ENCODE measurements at regions not wholly inside any gene's neighbourhood (a gene's known extent, or its start where the extent isn't known, plus 50 kb on each side); places are given as distances from the start of the nearest gene placed in this dataset.

- FAIRE-seq (no peak), DNase-seq (no peak)
- H3K27ac ChIP-seq (ENCODE audit: low read depth in 1 of 3, low read length in 2 of 3), result no peak overlapping the region
- no peaks in the 10 kb centered on the region for H3K27me3 ChIP-seq (ENCODE audit: control insufficient read depth in 3 of 3, insufficient read depth in 3 of 3, low read length in 3 of 3)
- H3K4me1 ChIP-seq (ENCODE audit: control insufficient read depth in 3 of 3, insufficient read depth in 2 of 3, low read depth in 1 of 3, low read length in 2 of 3), result no peaks in the 10 kb centered on the region
- no peak overlapping the region for H3K4me3 ChIP-seq (ENCODE audit: low read depth in 1 of 3, low read length in 3 of 3)
- H3K36me3 ChIP-seq (ENCODE audit: control insufficient read depth in 3 of 3, insufficient read depth in 2 of 3, low read depth in 1 of 3, low read length in 3 of 3), result no peaks in the 10 kb centered on the region
- 90 to 97% (median 94%) methylated on average over 2 of the region's 2 CpGs for WGBS, 3 donors
- H3K9me3 ChIP-seq (ENCODE audit: control insufficient read depth in 2 of 2, insufficient read depth in 1 of 2, low read depth in 1 of 2, low read length in 1 of 2), result peaks cover 0 to 35% of the 10 kb centered on the region in 2 donors
Measured at GRCh38 chr1:106189780-106190179, 866.7 kb upstream of the PRMT6 start.

GRCh38 chr1:106194206-106194605 lies 862.3 kb upstream of the PRMT6 start:
- H3K9me3 ChIP-seq (ENCODE audit: control insufficient read depth in 2 of 2, insufficient read depth in 1 of 2, low read depth in 1 of 2, low read length in 1 of 2), result peaks cover 0 to 33% of the 10 kb centered on the region in 2 donors
- H3K36me3 ChIP-seq (ENCODE audit: control insufficient read depth in 3 of 3, insufficient read depth in 2 of 3, low read depth in 1 of 3, low read length in 3 of 3), result no peaks in the 10 kb centered on the region
- no peaks in the 10 kb centered on the region for H3K4me1 ChIP-seq (ENCODE audit: control insufficient read depth in 3 of 3, insufficient read depth in 2 of 3, low read depth in 1 of 3, low read length in 2 of 3)
- FAIRE-seq (no peak), DNase-seq (no peak)
- H3K27me3 ChIP-seq (ENCODE audit: control insufficient read depth in 3 of 3, insufficient read depth in 3 of 3, low read length in 3 of 3), result no peaks in the 10 kb centered on the region
- no peak overlapping the region for H3K4me3 ChIP-seq (ENCODE audit: low read depth in 1 of 3, low read length in 3 of 3)
- H3K27ac ChIP-seq (ENCODE audit: low read depth in 1 of 3, low read length in 2 of 3), result no peak overlapping the region

GRCh38 chr1:106200711-106201110 lies 855.8 kb upstream of the PRMT6 start:
- whole genome bisulfite sequencing, 3 donors, result 85 to 93% (median 90%) methylated on average over 3 of the region's 3 CpGs
- no peak for FAIRE-seq
- no peak overlapping the region for H3K4me3 ChIP-seq (ENCODE audit: low read depth in 1 of 3, low read length in 3 of 3)

GRCh38 chr1:106207185-106207584 lies 849.3 kb upstream of the PRMT6 start:
- no peaks in the 10 kb centered on the region for H3K9me3 ChIP-seq (ENCODE audit: control insufficient read depth in 2 of 2, insufficient read depth in 1 of 2, low read depth in 1 of 2, low read length in 1 of 2)
- DNase-seq (no peak), FAIRE-seq (no peak)
- no peak overlapping the region for H3K4me3 ChIP-seq (ENCODE audit: low read depth in 1 of 3, low read length in 3 of 3)
- no peaks in the 10 kb centered on the region for H3K4me1 ChIP-seq (ENCODE audit: control insufficient read depth in 3 of 3, insufficient read depth in 2 of 3, low read depth in 1 of 3, low read length in 2 of 3)
- no peak overlapping the region for H3K27ac ChIP-seq (ENCODE audit: low read depth in 1 of 3, low read length in 2 of 3)
- no peaks in the 10 kb centered on the region for H3K36me3 ChIP-seq (ENCODE audit: control insufficient read depth in 3 of 3, insufficient read depth in 2 of 3, low read depth in 1 of 3, low read length in 3 of 3)
- 76 to 80% (median 80%) methylated on average over 1 of the region's 1 CpG for WGBS, 3 donors
- H3K27me3 ChIP-seq (ENCODE audit: control insufficient read depth in 3 of 3, insufficient read depth in 3 of 3, low read length in 3 of 3), result no peaks in the 10 kb centered on the region

More at GRCh38 chr1:106200711-106201110, 855.8 kb upstream of the PRMT6 start:
- no peaks in the 10 kb centered on the region for H3K9me3 ChIP-seq (ENCODE audit: control insufficient read depth in 2 of 2, insufficient read depth in 1 of 2, low read depth in 1 of 2, low read length in 1 of 2)
- no peak for DNase-seq
- H3K27ac ChIP-seq (ENCODE audit: low read depth in 1 of 3, low read length in 2 of 3), result no peak overlapping the region
- no peaks in the 10 kb centered on the region for H3K4me1 ChIP-seq (ENCODE audit: control insufficient read depth in 3 of 3, insufficient read depth in 2 of 3, low read depth in 1 of 3, low read length in 2 of 3)
- no peaks in the 10 kb centered on the region for H3K36me3 ChIP-seq (ENCODE audit: control insufficient read depth in 3 of 3, insufficient read depth in 2 of 3, low read depth in 1 of 3, low read length in 3 of 3)
- no peaks in the 10 kb centered on the region for H3K27me3 ChIP-seq (ENCODE audit: control insufficient read depth in 3 of 3, insufficient read depth in 3 of 3, low read length in 3 of 3)

- Histone ChIP-seq H3K4me1 (ENCODE audit: control insufficient read depth in 3 of 3, insufficient read depth in 2 of 3, low read depth in 1 of 3, low read length in 2 of 3) (no peaks in the 10 kb centered on the region), H3K4me3 (ENCODE audit: low read depth in 1 of 3, low read length in 3 of 3) (no peak overlapping the region), H3K27me3 (ENCODE audit: control insufficient read depth in 3 of 3, insufficient read depth in 3 of 3, low read length in 3 of 3) (no peaks in the 10 kb centered on the region), H3K36me3 (ENCODE audit: control insufficient read depth in 3 of 3, insufficient read depth in 2 of 3, low read depth in 1 of 3, low read length in 3 of 3) (no peaks in the 10 kb centered on the region), H3K9me3 (ENCODE audit: control insufficient read depth in 2 of 2, insufficient read depth in 1 of 2, low read depth in 1 of 2, low read length in 1 of 2) (no peaks in the 10 kb centered on the region), H3K27ac (ENCODE audit: low read depth in 1 of 3, low read length in 2 of 3) (no peak overlapping the region)
- 53 to 59% (median 58%) methylated on average over 2 of the region's 2 CpGs for WGBS, 3 donors
- FAIRE-seq, result no peak
- DNase-seq, result no peak
Measured at GRCh38 chr1:106217765-106218164, 838.7 kb upstream of the PRMT6 start.

- FAIRE-seq, result no peak
- 76 to 90% (median 78%) methylated on average over 4 of the region's 4 CpGs for WGBS, 3 donors
- Histone ChIP-seq H3K9me3 (ENCODE audit: control insufficient read depth in 2 of 2, insufficient read depth in 1 of 2, low read depth in 1 of 2, low read length in 1 of 2) (no peaks in the 10 kb centered on the region), H3K4me1 (ENCODE audit: control insufficient read depth in 3 of 3, insufficient read depth in 2 of 3, low read depth in 1 of 3, low read length in 2 of 3) (no peaks in the 10 kb centered on the region), H3K4me3 (ENCODE audit: low read depth in 1 of 3, low read length in 3 of 3) (no peak overlapping the region), H3K36me3 (ENCODE audit: control insufficient read depth in 3 of 3, insufficient read depth in 2 of 3, low read depth in 1 of 3, low read length in 3 of 3) (no peaks in the 10 kb centered on the region), H3K27ac (ENCODE audit: low read depth in 1 of 3, low read length in 2 of 3) (no peak overlapping the region), H3K27me3 (ENCODE audit: control insufficient read depth in 3 of 3, insufficient read depth in 3 of 3, low read length in 3 of 3) (no peaks in the 10 kb centered on the region)
- DNase-seq, result no peak
Measured at GRCh38 chr1:106222403-106222802, 834.1 kb upstream of the PRMT6 start.

- H3K27ac ChIP-seq (ENCODE audit: low read depth in 1 of 3, low read length in 2 of 3), result no peak overlapping the region
- DNase-seq (no peak), FAIRE-seq (no peak)
- H3K9me3 ChIP-seq (ENCODE audit: control insufficient read depth in 2 of 2, insufficient read depth in 1 of 2, low read depth in 1 of 2, low read length in 1 of 2), result no peaks in the 10 kb centered on the region
- no peaks in the 10 kb centered on the region for H3K4me1 ChIP-seq (ENCODE audit: control insufficient read depth in 3 of 3, insufficient read depth in 2 of 3, low read depth in 1 of 3, low read length in 2 of 3)
- WGBS, 3 donors, result 81 to 93% (median 84%) methylated on average over 1 of the region's 1 CpG
- no peaks in the 10 kb centered on the region for H3K27me3 ChIP-seq (ENCODE audit: control insufficient read depth in 3 of 3, insufficient read depth in 3 of 3, low read length in 3 of 3)
- no peaks in the 10 kb centered on the region for H3K36me3 ChIP-seq (ENCODE audit: control insufficient read depth in 3 of 3, insufficient read depth in 2 of 3, low read depth in 1 of 3, low read length in 3 of 3)
- no peak overlapping the region for H3K4me3 ChIP-seq (ENCODE audit: low read depth in 1 of 3, low read length in 3 of 3)
Measured at GRCh38 chr1:106223213-106223612, 833.3 kb upstream of the PRMT6 start.

- DNase-seq (no peak), FAIRE-seq (no peak)
Measured at GRCh38 chr1:106224426-106224825, 832.0 kb upstream of the PRMT6 start.

GRCh38 chr1:106225403-106225802 lies 831.1 kb upstream of the PRMT6 start:
- no peaks in the 10 kb centered on the region for H3K9me3 ChIP-seq (ENCODE audit: control insufficient read depth in 2 of 2, insufficient read depth in 1 of 2, low read depth in 1 of 2, low read length in 1 of 2)
- no peak for DNase-seq

More at GRCh38 chr1:106224426-106224825, 832.0 kb upstream of the PRMT6 start:
- no peaks in the 10 kb centered on the region for H3K36me3 ChIP-seq (ENCODE audit: control insufficient read depth in 3 of 3, insufficient read depth in 2 of 3, low read depth in 1 of 3, low read length in 3 of 3)
- no peaks in the 10 kb centered on the region for H3K9me3 ChIP-seq (ENCODE audit: control insufficient read depth in 2 of 2, insufficient read depth in 1 of 2, low read depth in 1 of 2, low read length in 1 of 2)
- H3K4me1 ChIP-seq (ENCODE audit: control insufficient read depth in 3 of 3, insufficient read depth in 2 of 3, low read depth in 1 of 3, low read length in 2 of 3), result no peaks in the 10 kb centered on the region
- WGBS, 3 donors, result 48 to 76% (median 53%) methylated on average over 1 of the region's 1 CpG
- H3K27me3 ChIP-seq (ENCODE audit: control insufficient read depth in 3 of 3, insufficient read depth in 3 of 3, low read length in 3 of 3), result no peaks in the 10 kb centered on the region
- H3K27ac ChIP-seq (ENCODE audit: low read depth in 1 of 3, low read length in 2 of 3), result no peak overlapping the region
- no peak overlapping the region for H3K4me3 ChIP-seq (ENCODE audit: low read depth in 1 of 3, low read length in 3 of 3)

More at GRCh38 chr1:106225403-106225802, 831.1 kb upstream of the PRMT6 start:
- Histone ChIP-seq H3K4me3 (ENCODE audit: low read depth in 1 of 3, low read length in 3 of 3) (no peak overlapping the region), H3K4me1 (ENCODE audit: control insufficient read depth in 3 of 3, insufficient read depth in 2 of 3, low read depth in 1 of 3, low read length in 2 of 3) (no peaks in the 10 kb centered on the region), H3K27ac (ENCODE audit: low read depth in 1 of 3, low read length in 2 of 3) (no peak overlapping the region), H3K36me3 (ENCODE audit: control insufficient read depth in 3 of 3, insufficient read depth in 2 of 3, low read depth in 1 of 3, low read length in 3 of 3) (no peaks in the 10 kb centered on the region), H3K27me3 (ENCODE audit: control insufficient read depth in 3 of 3, insufficient read depth in 3 of 3, low read length in 3 of 3) (no peaks in the 10 kb centered on the region)
- no peak for FAIRE-seq
- WGBS, 3 donors, result 55 to 77% (median 68%) methylated on average over 3 of the region's 3 CpGs
